ENCODE measurements at regions not wholly inside any gene's neighbourhood (a gene's known extent, or its start where the extent isn't known, plus 50 kb on each side); places are given as distances from the start of the nearest gene placed in this dataset.

DNA sequence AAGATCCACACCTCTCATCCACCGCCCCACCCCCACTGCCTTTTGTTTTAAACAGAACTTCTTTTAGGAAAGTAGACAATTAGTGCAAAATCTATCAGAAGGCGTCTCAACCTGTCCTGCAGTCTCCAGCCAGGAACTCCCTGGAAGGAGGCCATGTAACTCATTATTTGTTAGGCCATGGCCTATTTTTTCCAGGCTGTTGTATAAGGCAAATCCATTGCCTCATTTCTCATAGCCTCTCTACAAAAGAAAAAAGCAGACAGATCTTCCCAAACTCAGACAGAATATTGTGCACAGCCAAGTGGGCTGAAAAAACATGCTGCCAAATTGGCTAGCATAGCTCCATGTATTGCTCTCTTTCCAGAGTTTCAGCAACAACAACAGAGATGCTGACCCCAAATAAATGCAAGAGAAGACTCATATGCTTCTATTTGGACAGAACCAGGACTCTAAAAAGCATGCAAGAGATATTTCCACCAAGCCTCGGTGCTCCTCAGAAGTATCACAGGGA is 770.7 kb upstream of the CXADR start:
- no peak for DNase-seq (ENCODE audit: low read depth in 2 of 2)

DNA sequence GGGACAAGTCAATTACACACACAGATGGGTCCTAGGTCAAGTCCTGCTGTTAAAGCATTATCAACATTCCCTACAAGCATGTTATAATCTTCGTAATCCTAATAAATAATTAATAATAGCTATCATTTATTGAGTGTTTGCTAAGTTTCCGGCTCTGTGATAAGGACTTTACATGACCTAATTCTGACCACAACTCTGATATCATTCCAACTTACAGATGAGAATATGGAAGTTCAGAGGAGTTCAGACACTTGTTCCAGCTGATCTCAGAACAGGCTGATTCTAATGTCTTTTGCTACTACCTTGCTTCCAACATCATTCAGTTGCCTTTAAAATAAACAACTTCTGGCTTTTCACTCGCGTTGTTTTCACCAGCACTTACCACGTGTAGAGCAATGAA is 770.1 kb upstream of the CXADR start:
- DNase-seq (ENCODE audit: low read depth in 2 of 2) = no peak

DNA sequence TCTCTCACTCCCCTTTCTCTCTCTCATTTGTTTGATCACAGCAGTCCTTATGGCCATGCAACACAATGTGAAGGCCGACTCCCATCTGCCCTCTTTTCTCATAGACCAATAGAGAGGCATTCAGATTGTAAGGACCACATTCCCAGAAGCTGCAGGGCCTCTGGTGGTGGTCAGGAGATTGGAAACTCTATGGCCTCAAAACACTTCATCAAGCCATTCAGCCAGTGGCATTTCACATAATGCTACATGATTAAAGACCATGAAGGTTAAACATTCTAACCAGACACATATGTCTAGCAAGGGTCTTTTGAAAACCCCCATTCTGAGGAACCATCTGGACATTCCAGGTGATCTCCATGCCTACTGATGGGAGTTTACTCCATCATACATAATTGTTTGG is 769.5 kb upstream of the CXADR start:
- DNase-seq (ENCODE audit: low read depth in 2 of 2) = no peak

DNA sequence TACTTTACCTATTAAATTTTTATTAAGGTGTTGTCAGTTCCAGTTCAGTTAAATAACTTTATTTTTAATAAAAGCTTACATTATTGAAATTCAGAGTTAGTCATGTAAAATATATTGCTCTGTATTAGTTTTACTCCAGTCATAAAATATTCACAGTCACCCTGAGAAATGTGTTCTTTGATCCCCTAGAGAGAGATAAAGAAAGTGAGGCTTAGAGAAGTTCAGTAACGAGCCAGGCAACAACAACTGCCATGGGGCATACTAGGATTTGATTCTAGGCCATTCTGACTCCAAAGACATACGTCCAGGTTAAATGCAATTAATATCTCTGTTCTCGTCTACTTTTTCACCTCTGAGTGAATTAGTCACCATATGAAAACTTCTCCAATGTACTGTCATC is 761.9 kb upstream of the CXADR start:
- no peak for DNase-seq (ENCODE audit: low read depth in 2 of 2)

DNA sequence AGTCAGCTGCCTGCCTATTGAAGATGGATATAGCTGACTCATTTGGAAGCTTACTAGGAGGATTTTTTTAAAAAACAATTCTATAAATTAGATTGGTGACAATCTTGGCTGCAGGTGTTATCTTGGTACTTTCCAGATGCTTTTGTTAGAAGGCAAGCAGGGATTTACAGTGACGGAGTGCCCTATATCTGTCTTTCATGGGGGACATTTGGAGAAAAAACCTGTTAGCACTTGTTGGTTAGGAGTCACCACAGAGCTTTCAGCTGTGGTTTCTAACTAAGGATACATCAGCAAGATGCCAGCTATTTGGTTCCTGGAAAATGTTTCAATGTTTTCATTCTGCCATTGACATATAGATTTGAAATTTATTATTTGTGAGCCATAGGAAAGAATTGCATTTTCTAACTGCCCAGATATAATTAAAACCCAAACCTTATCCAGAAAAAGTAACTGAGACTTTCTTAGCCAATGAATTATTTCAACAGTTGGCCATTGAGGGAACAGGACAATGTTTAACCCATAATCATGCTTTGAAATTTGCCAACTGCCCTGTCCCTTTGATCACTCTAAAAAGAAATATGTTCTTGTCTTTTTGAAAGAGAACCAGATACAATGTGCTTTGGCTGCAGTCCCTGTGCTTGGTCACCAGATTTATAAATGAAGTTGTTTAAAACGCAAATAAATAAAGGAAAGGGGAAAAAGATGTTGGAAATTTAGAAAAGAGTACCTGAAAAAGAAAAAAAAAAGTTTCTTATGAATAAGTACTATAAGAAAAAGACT is 761.0 kb upstream of the CXADR start:
- no peak for DNase-seq (ENCODE audit: low read depth in 2 of 2)

DNA sequence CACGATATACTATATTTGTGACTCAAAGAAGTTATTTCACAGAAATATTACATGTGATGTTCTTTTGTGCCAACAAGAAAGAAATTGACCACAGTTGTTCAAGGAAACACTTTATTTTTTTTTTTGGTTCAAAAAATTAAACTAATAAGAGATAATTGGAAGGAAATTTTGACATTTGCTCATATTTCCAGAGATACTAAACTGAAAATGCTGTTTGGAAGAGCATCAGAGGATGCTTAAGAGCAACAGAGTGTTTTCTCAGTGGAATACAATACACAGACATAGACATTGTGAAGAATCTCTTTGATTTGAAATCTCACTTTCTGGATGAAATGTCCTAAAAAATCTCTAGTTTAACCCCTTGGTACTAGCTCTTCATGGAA is 760.4 kb upstream of the CXADR start:
- no peak for DNase-seq (ENCODE audit: low read depth in 2 of 2)

DNA sequence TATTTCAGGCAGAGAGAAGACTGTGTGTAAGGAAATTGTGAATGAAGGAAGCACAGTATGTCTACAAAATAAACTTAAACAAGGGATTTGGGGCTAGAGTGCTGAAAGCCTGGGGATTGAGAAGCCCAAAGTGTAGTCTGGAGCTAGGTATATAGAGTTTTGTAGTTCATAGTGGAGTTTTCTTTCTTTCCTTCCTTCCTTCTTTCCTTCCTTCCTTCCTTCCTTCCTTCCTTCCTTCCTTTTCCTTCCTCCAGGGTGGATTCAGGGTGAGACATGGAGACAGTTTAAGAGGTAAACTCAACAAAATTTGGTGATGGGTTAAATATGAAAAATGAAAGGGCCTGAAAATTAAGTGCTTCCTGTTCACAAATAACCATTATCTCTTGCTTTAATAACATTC is 757.8 kb upstream of the CXADR start:
- DNase-seq (ENCODE audit: low read depth in 2 of 2) = no peak

DNA sequence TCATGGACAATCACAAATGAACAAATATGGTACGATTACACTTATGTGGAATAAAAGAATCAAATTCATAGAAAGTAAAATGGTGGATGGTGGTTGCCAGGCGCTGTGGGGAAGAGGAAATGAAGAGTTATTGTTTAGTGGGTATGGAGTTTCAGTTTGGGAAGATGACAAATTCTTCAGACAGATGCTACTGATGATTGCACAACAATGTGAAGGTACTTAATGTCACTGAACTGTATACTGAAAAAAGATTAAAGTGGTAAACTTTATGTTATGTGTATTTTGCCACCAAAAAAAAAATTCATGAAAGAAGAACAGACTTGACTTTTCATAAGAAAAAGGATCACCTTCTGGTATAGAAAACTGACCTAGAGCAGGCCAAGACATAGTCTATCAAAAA is 745.6 kb upstream of the CXADR start:
- DNase-seq (ENCODE audit: low read depth in 2 of 2) = no peak

DNA sequence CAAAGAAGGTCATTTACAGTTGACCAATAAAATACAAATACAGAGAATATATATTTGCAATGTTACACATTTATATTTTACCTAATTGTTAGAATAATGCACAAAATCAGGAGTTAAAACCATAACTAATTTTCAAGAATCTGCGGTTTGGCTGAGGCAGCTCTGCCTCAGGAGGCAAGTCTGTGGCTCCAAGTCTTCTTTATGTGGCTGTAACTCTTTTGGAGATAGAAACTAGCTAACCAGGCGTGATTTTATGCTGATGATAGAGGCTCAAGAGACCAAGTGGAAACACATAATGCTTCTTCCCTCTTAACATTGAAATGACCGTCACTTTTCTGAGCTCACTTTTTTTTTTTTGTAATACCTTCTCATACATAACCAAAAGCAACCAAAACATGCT is 744.7 kb upstream of the CXADR start:
- no peak for DNase-seq (ENCODE audit: low read depth in 2 of 2)

DNA sequence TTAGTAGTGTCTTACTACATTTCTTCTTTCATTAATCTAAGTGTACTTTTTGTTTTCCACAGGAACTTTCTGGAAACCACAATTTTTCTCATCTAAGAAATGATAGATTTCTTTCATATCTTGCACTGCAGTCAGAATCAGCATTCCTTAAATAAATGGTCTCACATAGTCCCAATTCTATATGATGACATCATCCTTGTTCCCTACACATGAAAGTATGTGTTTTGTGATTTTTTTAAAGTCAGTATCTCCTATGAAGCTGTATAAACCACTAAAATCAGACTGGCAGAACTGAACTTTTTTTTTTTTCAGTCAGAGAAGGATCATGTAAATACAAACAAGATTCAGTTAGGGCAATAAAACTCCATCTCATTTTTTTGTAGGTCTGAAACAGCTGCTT is 742.6 kb upstream of the CXADR start:
- no peak for DNase-seq (ENCODE audit: low read depth in 2 of 2)

DNA sequence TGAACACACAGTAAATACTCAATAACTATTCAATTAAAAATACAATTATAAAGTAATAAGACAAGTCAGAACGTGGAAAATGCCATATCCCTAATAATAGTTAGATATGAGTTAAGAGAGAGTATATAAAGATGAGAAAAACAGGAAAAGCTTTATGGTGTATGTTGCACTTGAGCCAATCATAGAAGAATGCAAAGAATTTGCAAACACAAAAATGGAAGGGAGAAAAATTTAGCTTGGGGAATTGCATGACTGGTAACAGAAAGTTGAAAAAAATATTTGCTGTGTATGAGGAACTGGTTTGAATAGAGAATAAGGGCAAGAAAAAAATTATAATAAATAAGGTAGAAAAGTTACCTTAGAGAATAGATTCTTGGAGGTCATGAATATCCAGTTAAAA is 739.6 kb upstream of the CXADR start:
- DNase-seq (ENCODE audit: low read depth in 2 of 2) = no peak

DNA sequence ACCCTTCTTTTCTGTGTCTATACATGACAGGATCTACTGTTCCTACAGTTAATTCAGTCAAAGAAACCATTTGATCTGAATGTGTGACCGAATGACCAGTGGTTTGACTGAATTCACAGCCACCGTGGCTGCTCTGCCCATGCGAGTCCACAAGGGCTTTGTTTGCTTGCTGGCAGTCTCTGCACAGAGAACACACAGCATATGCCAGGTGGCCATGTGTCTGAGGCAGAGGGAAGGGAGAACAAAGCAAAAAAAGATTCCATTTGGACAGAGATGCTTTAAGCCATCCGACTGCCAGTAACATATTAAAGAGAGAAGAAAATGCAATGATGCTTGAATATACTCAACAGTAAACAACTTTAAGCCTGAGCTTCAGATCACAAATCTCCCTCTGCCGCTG is 737.8 kb upstream of the CXADR start:
- no peak for DNase-seq (ENCODE audit: low read depth in 2 of 2)

DNA sequence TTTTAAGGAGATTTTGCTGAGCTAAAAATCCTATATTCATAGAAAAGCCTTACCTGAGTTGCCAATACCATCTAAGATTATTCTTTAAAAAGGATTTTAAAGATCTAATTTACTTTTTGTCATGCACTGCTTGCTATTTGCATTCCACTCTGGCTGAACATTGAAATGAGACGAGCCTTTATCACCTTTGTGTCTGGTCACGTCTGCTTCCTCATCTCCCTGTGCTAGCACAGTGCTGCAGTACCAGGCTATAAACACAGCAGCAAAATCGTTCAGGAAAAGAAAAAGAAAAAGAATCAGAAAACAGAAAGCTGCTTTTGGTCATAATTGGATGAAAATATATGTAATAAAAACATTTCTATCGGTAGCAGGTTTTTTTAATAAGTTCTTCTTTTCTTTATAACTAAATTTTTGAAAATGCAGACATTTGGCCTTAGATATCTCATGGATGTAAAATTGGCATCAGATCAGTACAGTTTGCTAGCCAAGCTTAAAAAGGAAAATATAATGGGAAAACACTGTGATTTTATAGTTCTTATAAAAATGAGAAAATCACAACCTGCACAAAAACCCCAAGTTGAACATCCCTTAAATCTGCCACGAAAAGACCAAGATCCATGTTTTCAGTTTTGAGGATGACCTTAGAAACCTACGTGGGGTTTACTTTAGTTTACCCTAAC is 735.7 kb upstream of the CXADR start:
- DNase-seq (ENCODE audit: low read depth in 2 of 2) = no peak

DNA sequence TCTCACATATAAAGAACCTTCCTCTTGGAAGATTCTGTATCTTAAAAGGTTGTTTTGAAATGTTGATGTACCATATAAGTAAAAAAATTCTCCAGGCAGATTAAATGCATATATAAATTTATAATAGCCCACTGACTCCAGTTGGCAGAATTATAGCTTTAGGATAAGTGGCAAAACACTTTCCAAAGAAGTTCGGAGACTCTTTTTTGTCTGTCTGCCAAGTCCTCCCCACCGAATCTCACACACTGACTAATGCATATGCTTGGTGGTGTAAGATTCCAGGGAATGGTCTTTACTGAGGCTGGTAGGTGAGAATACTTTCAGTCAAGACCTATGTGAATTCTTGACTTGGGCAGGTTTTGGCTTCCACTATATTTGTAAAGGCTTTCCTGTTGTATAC is 724.3 kb upstream of the CXADR start:
- DNase-seq (ENCODE audit: low read depth in 2 of 2) = no peak

DNA sequence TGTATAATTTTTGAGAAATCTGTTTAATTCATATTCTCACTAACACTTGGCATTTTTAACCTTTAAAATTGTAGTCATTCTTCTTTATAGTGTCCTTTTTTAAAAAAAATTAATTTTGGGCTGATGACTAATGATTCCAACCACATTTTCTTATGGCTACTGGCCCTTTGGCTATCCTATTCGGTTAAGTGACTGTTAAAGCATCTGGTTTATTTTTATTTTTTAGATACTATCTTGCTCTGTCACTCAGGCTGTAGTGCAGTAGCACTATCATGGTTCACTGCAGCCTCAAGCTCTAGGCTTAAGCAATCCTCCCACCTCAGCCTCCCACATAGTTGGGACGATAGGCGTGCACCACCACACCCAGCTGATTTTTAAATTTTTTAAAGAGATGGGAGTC is 723.2 kb upstream of the CXADR start:
- DNase-seq (ENCODE audit: low read depth in 2 of 2) = no peak

DNA sequence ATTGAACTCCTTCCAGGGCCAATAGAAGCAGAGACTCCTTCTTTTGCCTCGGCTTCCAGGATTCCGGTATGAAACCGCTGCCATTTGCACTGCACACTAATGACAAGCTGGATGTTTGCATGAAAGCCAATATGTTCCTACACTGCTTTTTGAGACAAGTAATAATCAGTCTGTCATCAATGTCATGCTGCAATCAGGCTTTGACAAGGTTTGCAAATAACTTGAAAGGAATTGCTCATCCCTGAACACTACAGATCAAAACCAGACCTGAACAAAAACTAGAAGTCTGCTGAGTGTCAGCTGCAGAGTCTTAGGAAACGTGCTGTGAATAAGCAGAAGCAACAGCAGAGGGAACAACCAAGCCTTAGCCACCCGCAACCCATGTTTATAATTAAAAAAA is 720.7 kb upstream of the CXADR start:
- DNase-seq (ENCODE audit: low read depth in 2 of 2) = no peak

DNA sequence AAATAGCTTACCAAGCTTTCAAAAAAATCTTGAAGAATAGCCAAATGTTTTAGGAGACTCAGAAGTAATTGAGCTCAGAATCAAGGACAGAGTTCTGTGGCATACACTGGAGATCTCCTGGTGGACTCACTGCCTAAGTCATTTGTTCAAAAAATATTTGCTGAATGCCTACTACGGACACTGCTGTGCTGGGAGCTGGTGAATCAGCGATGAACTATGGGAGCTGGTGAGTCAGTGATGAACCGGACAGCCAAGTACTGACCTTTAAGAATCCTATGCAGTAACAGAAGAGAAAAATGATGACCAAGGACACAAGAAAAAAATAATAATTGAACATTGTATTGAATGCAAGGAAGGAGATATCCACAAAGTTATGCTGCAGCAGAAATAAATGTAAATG is 717.9 kb upstream of the CXADR start:
- no peak for DNase-seq (ENCODE audit: low read depth in 2 of 2)

DNA sequence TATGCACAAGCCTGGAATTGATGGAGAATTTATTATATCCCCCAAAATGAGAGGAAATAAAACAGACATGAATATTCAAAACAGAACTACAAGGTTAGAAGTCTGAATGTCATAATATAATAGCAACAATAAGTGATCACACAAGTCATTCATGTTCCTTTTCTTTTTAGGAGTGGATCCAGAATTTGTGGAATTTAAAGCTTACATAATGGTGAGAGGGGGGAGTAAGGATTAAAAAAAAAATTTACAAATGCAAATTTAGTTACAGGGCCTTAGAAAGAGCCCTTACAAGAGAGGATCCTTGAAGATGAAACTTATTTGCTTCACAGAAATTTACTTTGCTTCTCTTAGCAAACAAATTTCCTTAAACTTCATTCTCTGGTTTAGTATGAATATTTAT is 716.1 kb upstream of the CXADR start:
- DNase-seq (ENCODE audit: low read depth in 2 of 2) = no peak

DNA sequence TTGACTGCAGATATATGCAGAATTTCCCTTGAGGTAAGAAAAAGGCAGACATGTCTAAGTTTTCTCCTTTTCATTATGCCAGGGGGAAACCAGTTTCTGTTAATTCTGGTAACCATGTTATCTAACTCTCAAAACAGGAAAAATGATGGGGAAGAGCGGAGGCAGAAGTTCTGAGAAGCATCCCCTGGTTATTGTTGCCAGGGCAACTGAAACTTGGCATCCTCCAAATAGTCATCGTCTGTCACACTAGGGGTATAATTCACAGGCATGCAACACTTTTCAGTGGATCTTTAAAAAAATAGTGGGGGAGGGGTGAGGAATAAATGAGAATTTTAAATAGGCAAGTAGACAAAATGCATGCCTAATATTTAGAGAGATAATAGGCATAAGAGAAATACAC is 715.3 kb upstream of the CXADR start:
- DNase-seq (ENCODE audit: low read depth in 2 of 2) = no peak

DNA sequence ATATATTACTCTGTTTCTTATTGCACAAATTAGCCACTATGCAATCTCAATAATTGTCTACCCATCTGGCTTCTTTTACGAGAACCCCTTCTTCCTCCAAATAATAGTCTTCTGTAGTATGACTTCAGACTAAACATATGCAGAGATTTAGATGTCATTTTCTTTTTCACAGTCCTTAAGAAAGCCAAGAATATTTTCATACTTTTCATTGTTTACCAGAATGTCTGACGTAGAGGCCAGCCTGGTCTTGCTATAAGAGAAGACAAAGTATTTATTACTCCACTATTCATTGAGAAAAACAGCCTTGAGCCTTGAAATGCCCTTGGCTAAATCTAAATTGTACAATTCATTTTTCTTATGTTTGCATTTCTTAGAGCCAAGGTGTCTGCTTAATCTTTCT is 714.9 kb upstream of the CXADR start:
- no peak for DNase-seq (ENCODE audit: low read depth in 2 of 2)

DNA sequence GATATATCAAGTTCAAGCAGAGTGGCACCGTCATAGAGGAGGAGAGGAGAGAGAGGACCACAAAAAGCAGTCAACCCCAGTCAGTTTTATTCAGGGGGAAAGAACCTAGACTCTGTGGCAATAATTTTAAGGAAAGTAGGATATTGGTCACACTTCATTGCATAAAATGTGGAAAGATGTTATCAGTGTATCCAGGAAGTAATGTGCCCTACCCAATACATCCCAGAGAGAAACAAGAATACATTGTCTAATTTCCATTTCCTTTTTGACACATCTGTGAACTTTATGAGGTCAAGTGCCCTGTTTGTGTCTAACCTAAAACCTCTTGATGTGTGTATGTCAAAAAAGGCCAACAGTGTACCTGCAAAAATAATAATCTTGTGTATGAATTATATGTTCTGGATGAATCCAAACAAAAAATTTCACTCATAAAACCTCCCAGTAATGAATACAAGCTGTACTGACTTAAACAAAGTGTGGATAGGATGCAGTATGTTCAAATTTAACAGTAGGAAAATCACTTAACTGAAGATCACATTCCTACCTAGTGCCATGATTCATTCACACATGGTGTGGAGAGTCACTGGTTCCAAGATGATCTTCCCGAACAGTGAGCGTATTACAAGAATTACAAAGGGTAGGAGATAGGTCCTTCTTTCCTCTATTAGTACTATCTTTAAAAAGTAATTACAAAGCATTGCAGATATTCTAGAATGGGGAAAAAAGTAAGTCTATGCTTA is 712.1 kb upstream of the CXADR start:
- no peak for DNase-seq (ENCODE audit: low read depth in 2 of 2)

DNA sequence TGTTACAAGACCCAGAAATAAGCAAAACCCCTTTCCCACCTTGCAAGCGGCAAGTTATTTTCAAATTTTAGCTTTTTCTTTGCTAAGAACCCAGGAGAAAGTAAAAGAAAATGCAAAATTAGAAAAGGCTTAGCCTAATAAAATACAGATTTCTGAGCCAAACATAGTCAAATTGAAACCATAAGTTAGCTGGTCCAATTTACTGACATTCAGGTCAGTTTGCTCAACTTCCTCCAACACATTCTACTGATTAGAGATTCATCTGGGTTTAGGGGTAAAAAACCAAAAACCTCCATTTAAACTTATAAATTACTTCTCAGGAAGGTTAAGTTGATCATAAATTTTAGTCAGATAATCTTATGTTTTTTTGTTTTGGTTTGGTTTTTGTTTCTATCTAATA is 701.8 kb upstream of the CXADR start:
- no peak for DNase-seq (ENCODE audit: low read depth in 2 of 2)

DNA sequence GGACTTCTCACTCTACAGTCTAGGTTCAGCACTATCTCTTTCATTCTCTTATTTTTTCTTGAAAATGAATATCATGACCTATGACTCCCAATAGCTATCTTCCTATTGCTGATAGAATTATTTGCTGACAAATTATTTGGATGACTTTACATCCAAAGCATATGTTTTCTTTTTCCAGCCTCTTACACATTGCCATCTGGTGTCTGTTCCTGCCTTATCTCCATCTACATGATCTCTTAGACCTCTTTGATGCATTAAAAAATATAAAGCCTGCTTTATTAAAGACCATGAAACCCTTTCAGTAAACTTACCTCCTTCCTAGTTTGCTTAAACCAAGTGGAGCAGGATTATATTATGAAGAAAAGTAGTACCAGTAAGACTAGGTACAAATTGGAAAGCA is 700.9 kb upstream of the CXADR start:
- DNase-seq (ENCODE audit: low read depth in 2 of 2) = no peak
